Stomach smooth muscle (tissue), 2 donors: ENCODE measurements at regions not wholly inside any gene's neighbourhood (a gene's known extent, or its start where the extent isn't known, plus 50 kb on each side); places are given as distances from the start of the nearest gene placed in this dataset.
A peak's percentile ranks its signal among the peaks of the same experiment; 100 is the strongest.
"Not testable (repeated sequence)": the region's sequence is repeated elsewhere in the genome, so short reads cannot be mapped to it uniquely, and the experiment has no call there.

ENCODE experiments used
- H3K27ac ChIP-seq: one replicate; pipeline ENCODE4 v1.7.0; 2013; ENCODE audit warnings: mild to moderate bottlenecking, low read length, inconsistent platforms
- H3K27me3 ChIP-seq, 2 donors: one replicate each; pipeline ENCODE4 v1.7.0; 2013; ENCODE audit warnings: low read length in 2 of 2; ENCODE audit not compliant: insufficient read depth in 2 of 2, control insufficient read depth in 1 of 2
- H3K36me3 ChIP-seq, 2 donors: one replicate each; pipeline ENCODE4 v1.7.0; 2013; ENCODE audit warnings: low read length in 2 of 2; ENCODE audit not compliant: control insufficient read depth in 2 of 2, insufficient read depth in 2 of 2
- H3K4me1 ChIP-seq: one replicate; pipeline ENCODE4 v1.7.0; 2013; ENCODE audit warnings: low read length; ENCODE audit not compliant: control insufficient read depth, insufficient read depth
- H3K4me3 ChIP-seq, 2 donors: one replicate each; pipeline ENCODE4 v1.7.0; 2013; ENCODE audit warnings: low read length in 2 of 2
- H3K9ac ChIP-seq, 2 donors: one replicate each; pipeline ENCODE4 v1.7.0; 2013; ENCODE audit warnings: low read length in 2 of 2, mild to moderate bottlenecking in 1 of 2
- H3K9me3 ChIP-seq, 2 donors: one replicate each; pipeline ENCODE4 v1.7.0; 2013; ENCODE audit warnings: low read length in 2 of 2; ENCODE audit not compliant: control insufficient read depth in 2 of 2
- donor health status: healthy.
- donor health status: Pancreatic carcinoma.

GRCh38 chr11:46223252-46223513 is 54.3 kb upstream of the CREB3L1 start:
- Histone ChIP-seq H3K36me3 (no peaks in the 10 kb centered on the region), H3K4me3 (no peak overlapping the region), H3K27ac (no peak overlapping the region), H3K27me3 (peaks cover 3% of the 10 kb centered on the region in 2 donors), H3K9me3 (no peaks in the 10 kb centered on the region), H3K4me1 (no peaks in the 10 kb centered on the region), H3K9ac (no peak overlapping the region)

GRCh38 chr11:46222490-46223251 is 54.8 kb upstream of the CREB3L1 start:
- Histone ChIP-seq H3K36me3 (no peaks in the 10 kb centered on the region), H3K9me3 (no peaks in the 10 kb centered on the region), H3K4me3 (no peak overlapping the region), H3K27ac (no peak overlapping the region), H3K27me3 (peaks cover 3% of the 10 kb centered on the region in 2 donors), H3K9ac (no peak overlapping the region), H3K4me1 (no peaks in the 10 kb centered on the region)

- H3K9me3 ChIP-seq: no peaks in the 10 kb centered on the region
- no peak overlapping the region for H3K4me3 ChIP-seq
- no peaks in the 10 kb centered on the region for H3K36me3 ChIP-seq
- no peak overlapping the region for H3K27ac ChIP-seq
- no peaks in the 10 kb centered on the region for H3K4me1 ChIP-seq
- no peak overlapping the region for H3K9ac ChIP-seq
- peaks cover 5 to 6% of the 10 kb centered on the region in 2 donors for H3K27me3 ChIP-seq
Observed at GRCh38 chr11:46220313-46220712, 57.1 kb upstream of the CREB3L1 start.

GRCh38 chr11:46216765-46217089 is 60.7 kb upstream of the CREB3L1 start:
- no peak overlapping the region for H3K27ac ChIP-seq
- no peak overlapping the region for H3K9ac ChIP-seq
- H3K9me3 ChIP-seq: no peaks in the 10 kb centered on the region
- no peaks in the 10 kb centered on the region for H3K4me1 ChIP-seq
- H3K27me3 ChIP-seq: peaks cover 3 to 6% of the 10 kb centered on the region in 2 donors
- no peaks in the 10 kb centered on the region for H3K36me3 ChIP-seq
- no peak overlapping the region for H3K4me3 ChIP-seq

- no peaks in the 10 kb centered on the region for H3K4me1 ChIP-seq
- H3K9me3 ChIP-seq: no peaks in the 10 kb centered on the region
- H3K9ac ChIP-seq: no peak overlapping the region
- peak overlapping the region in 1 of 2 donors; percentile 25 for H3K4me3 ChIP-seq
- H3K27ac ChIP-seq: no peak overlapping the region
- H3K27me3 ChIP-seq: peaks cover 3 to 6% of the 10 kb centered on the region in 2 donors
- H3K36me3 ChIP-seq: no peaks in the 10 kb centered on the region
Observed at GRCh38 chr11:46216019-46216764, 61.3 kb upstream of the CREB3L1 start.

GRCh38 chr11:46215208-46215931 is 62.1 kb upstream of the CREB3L1 start:
- no peaks in the 10 kb centered on the region for H3K36me3 ChIP-seq
- H3K4me1 ChIP-seq: no peaks in the 10 kb centered on the region
- no peak overlapping the region for H3K9ac ChIP-seq
- H3K4me3 ChIP-seq: no peak overlapping the region
- H3K27me3 ChIP-seq: peaks cover 3 to 6% of the 10 kb centered on the region in 2 donors
- no peaks in the 10 kb centered on the region for H3K9me3 ChIP-seq
- H3K27ac ChIP-seq: no peak overlapping the region

GRCh38 chr11:46212720-46213119 is 64.7 kb upstream of the CREB3L1 start:
- Histone ChIP-seq H3K27ac (no peak overlapping the region), H3K27me3 (peaks cover 3% of the 10 kb centered on the region in 2 donors), H3K36me3 (no peaks in the 10 kb centered on the region), H3K9ac (no peak overlapping the region), H3K4me1 (no peaks in the 10 kb centered on the region), H3K4me3 (no peak overlapping the region), H3K9me3 (no peaks in the 10 kb centered on the region)

GRCh38 chr11:46210856-46211255 is 66.6 kb upstream of the CREB3L1 start:
- Histone ChIP-seq H3K9me3 (no peaks in the 10 kb centered on the region), H3K4me1 (no peaks in the 10 kb centered on the region), H3K27ac (no peak overlapping the region), H3K9ac (no peak overlapping the region), H3K27me3 (peaks cover 2 to 3% of the 10 kb centered on the region in 2 donors), H3K36me3 (no peaks in the 10 kb centered on the region), H3K4me3 (no peak overlapping the region)

- Histone ChIP-seq H3K4me1 (no peaks in the 10 kb centered on the region), H3K36me3 (no peaks in the 10 kb centered on the region), H3K4me3 (no peak overlapping the region), H3K27ac (no peak overlapping the region), H3K9ac (no peak overlapping the region), H3K9me3 (no peaks in the 10 kb centered on the region), H3K27me3 (peaks cover 0 to 3% of the 10 kb centered on the region in 2 donors)
Observed at GRCh38 chr11:46210133-46210636, 67.3 kb upstream of the CREB3L1 start.

- not testable (repeated sequence) for H3K27ac ChIP-seq, H3K27me3 ChIP-seq, H3K9ac ChIP-seq, H3K4me3 ChIP-seq, H3K9me3 ChIP-seq, H3K4me1 ChIP-seq, H3K36me3 ChIP-seq
Observed at GRCh38 chr11:46209624-46210023, 67.8 kb upstream of the CREB3L1 start.
